NCI-H2081 (cell line): ENCODE measurements at regions not wholly inside any gene's neighbourhood (a gene's known extent, or its start where the extent isn't known, plus 50 kb on each side); places are given as distances from the start of the nearest gene placed in this dataset.

ENCODE experiments used
- DNase-seq, 2 experiments: peaks; one replicate each; lab custom pipeline; 2025; lab: John Stamatoyannopoulos, UW

DNA sequence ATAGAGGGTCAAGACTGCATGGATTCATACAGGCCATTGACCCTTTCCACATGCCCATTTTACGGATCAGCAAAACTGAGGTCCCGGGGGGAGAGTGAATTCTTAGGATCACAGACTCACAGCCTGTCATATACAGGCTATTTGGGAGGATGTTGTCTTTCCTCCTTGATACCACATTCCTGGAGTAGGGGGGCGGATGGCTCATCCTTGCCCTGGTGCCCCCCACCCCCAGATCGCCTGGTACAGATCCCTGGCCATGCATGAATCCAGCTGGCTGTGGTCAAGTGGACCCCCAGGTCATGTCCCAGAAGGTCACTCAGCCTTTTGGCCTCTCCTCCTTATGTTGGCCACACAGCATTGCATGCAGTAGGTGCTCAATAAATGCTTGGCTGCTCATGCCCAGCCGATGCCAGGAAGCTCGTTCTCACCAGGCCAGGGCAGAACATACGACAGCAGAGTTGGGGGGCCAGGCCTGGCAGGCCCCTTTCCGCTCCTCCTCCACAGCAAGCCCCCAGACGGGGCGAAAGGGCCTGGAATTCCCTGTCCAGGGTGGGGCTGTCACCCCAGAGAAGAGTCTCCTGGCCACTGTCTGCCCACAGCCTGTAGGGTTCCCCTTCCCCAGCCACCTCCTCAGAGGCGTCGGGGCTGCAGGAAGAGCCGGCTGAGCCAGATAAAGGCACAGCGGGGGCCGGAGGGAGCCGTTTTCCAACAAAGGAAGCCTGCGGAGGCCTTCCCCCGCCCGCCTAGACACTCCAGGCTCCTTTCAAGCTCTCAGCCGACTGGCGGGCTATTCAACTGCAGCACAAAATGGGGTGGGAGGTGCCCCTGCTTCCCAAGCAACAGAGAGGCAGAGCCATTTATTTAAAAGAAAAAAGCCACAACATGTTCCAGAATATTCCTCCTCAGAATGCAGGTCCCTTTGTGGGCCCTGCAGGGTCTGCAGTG lies 215.7 kb upstream of the CIBAR2 start:
- DNase-seq, result peak; percentile 76 to 86

DNA sequence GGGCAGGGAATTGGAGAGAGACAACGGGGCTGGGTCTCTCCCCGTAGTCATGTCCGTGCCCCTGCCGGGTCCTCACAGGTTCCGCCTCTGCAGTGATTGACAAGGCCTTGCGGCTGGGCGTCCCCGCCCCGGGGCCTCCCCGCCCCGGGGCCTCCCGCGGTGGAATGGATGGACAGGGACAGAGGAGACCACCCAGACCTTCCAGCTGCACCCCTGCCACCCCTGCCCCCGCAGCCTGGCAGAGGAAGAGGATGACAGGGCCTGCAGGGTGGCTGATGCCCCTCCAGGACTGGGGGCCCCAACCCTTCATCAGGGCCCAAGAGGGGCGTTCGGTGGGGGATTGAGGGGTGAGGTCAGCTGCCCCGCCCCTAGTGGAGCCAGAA lies 216.4 kb upstream of the CIBAR2 start:
- peak; percentile 34 to 68 for DNase-seq

DNA sequence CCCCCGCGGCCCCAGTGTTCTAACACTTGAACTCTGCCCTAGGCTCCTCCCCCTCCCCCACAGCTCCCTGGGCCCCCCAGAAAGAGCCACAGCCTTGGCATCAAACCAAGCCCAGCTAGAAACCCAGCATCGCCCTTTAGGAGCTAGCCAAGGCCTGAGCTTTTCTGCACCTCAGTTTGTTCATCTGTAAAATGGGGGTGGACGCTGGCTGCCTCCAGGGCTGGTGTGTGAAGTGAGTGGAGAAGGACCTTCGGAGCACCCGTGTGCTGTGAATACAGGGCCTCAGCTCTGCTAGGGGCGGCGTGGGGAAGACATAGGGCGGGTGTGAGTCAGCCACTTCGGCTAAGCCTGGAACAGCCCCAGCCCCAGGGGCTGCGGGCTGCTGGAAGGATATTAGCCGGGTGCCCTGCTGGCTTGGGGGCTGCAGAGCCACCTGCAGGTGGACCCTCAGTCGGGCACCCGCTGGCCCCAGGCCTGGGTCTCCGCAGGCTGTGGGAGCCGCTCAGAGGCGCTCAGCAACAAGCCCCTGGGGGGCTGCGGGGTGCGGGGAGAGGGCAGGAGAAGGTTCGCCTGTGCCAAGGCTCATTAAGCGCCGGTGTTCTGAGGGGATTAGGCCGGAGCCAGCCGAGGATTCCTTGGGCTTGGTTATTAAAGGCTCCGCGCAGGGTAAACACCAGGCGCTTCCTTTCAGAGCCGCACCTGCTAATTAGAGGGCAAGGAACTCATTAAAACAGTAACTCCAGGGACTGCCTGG lies 217.0 kb upstream of the CIBAR2 start:
- peak; percentile 68 to 91 for DNase-seq

DNA sequence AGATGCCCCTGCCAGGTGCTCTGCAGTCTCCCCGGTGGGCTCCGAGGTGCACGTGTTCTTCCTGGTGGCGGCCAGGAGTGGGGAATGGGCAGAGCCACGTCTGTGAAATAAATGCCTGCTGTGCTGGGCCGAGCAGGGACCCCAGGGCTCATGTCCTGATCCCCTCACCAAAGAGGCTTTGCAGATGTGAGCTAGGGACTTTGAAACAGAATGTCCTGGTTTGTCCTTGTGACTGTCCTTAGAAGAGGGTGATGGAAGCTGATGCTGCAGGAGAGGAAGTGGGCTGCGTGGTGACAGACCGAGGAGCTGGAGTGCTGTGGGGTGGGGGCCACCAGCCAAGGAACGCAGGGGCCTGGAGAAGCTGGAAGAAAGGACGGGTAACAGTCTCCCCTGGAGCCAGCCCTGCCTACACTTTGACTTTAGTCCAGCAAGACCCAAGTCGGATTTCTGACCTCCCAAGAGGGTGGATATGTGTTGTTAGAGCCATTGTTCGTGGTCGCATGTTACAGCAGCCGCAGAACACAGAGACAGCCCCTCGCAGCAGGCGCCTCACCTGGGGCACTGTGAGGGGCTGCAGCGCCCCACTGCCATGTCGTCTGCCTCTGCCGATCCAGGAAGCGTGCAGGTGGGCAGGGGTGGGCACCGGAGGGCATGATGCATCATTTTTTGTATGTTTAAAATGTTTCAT lies 217.9 kb upstream of the CIBAR2 start:
- DNase-seq, result peak in 1 of 2 experiments; percentile 46

DNA sequence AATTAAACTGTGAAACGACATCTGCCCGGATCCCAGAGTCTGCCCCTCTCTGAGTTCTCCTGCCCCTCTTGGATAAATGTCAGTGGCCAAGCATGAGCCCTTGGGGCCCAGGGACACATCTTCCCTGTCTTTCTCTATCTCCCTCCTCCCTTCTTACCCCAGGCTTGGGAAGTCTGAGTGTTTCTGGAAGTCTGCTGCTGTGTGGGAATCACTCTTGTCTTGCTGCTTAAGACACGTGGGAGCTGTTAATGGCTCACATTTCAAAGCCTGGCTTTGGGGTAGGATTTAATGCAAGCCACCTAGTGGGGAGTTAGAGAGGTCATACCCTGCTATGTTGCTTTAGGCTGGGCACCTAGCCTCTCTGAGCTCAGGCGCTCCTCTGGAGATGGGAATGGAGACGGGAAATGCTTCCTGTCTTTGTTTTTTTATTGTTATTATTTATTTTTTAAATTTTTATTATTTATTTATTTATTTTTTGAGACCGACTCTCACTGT lies 218.5 kb upstream of the CIBAR2 start:
- DNase-seq, result peak; percentile 22 to 41

DNA sequence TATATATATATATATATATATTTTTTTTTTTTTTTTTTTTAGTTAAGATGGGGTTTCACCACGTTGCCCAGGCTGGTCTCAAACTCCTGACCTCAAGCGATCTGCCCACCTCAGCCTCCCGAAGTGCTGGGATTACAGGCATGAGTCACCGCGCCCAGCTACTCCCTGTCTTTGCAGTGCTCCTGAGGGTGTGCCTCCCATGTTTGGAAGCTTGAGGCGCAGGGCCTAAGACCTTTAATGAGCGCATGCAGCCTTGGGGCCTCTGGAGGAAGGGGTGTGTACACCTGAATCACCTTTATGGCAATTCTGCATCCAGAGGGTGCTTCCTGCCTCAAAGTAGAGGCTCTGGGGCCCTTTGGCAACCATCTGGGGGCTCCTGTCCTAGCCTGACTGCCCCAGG lies 219.4 kb upstream of the CIBAR2 start:
- no peak for DNase-seq

DNA sequence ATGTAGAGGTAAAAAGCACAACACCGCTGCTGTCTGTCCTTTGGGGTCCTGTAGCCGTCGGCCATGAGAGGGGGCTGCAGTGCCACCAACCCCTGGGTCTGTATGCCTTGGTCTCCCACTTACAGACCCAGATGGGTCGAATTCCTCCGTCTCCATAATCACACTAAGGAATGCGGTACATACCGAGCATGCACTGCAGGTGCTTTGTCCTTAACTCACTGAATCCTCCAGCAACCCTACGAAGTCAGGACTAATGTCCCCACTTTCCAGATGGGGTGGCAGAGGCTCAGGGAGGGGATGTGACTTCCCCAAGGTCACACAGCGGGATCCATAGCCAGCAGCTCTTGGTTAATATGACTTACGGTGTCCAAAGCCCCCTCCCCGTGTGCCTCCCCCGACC lies 219.9 kb upstream of the CIBAR2 start:
- no peak for DNase-seq

DNA sequence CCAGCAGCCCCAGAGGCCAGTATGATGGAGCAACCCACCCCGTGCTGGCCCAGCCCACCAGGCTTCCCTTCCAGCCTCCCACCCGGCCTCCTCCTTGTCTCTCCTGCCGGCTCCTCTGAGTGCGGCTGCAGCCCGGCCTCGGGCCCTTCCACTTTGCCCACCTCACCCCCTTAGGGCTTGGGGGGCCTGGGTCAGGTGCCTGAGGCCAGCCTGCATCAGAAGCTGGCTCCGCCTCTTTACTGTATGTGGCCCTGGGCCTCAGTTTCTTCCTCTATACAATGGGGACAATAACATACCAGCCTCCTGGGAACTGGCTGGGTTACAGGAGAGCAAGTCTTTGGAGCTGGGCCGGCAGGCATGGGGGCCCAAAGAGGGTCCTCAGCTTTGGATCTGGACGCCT lies 221.1 kb upstream of the CIBAR2 start:
- DNase-seq, result no peak

DNA sequence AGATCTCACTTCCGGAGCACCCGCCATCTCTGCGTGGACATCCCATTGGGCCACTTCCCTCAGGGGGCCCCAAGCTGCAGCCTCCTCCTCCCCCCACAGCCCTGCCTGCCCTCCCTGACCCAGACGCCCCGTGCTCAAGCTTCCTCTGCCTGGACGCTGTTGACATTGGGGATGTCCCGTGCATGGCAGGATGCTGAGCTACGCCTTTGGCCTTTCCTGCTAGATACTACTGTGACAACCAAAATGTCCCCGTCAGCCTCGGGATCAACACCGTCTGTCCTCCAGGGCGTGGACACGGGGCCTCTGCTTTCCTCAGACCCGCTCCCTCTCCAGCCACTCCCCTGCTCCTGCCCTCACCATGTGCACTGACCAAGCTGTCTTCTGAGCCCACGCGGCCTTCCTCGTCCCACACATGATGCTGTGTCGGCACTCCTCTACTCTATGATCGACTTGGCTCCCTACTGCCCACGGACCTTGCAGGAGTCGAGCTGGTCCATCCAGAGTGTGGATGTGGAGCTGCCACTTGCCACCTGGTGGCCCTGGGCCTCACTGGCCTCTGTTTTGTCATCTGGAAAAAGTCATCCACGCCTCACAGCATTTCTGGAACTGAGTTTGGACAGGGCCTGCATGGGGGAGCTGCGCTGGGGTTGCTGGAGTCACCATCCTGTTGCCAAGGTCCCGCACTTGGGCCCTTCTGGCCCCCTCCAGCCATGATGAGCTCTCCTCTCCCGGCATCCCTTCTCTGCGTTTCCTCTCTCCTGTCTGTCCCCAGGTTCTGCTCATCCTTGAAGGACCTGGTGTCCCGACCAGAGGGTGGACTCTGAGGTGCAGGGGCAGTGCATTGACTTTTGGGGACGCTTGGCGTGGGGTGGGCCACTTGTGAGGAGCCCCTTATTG lies 221.7 kb upstream of the CIBAR2 start:
- no peak for DNase-seq

DNA sequence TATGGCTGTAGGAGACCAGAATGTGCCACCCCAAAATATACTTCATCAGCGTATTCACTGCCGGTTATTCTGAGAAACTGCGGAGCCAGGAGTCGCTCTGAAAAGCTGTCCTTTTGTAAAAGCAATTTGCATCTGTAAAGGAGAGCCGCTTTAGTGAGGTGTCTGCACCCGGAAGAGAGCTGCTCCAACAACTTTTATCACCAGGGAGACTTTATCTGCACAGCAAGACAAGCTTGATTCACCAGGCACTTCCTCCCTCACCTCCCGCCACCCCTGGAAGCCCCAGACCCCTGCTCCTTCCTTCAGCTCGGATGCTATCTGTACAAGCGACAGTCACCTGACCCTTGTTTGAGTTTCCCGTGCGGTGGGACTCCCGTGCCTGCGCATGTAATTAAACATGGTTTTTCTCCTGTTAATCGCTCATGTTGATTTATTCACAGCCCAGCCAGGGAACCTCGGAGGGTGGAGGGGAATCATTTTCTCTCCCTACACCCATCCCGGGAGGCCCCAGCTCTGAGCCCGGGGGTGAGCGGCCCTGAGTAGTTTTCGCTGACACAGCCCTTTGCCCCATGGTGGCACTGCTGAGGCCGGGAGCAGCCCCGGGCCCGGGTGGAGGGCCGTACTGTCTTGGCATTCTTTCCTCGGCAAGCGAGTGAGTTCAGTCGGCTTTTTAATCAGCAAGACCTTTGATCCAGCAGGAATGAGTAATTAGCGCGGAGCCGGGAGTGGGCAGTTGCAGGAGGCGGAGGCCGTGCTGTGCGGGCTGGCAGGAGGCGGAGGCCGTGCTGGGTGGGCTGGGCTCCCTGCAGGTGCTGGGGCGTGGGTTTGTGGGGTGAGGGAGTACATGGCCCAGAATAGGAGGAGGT lies 222.7 kb upstream of the CIBAR2 start:
- DNase-seq, result no peak

DNA sequence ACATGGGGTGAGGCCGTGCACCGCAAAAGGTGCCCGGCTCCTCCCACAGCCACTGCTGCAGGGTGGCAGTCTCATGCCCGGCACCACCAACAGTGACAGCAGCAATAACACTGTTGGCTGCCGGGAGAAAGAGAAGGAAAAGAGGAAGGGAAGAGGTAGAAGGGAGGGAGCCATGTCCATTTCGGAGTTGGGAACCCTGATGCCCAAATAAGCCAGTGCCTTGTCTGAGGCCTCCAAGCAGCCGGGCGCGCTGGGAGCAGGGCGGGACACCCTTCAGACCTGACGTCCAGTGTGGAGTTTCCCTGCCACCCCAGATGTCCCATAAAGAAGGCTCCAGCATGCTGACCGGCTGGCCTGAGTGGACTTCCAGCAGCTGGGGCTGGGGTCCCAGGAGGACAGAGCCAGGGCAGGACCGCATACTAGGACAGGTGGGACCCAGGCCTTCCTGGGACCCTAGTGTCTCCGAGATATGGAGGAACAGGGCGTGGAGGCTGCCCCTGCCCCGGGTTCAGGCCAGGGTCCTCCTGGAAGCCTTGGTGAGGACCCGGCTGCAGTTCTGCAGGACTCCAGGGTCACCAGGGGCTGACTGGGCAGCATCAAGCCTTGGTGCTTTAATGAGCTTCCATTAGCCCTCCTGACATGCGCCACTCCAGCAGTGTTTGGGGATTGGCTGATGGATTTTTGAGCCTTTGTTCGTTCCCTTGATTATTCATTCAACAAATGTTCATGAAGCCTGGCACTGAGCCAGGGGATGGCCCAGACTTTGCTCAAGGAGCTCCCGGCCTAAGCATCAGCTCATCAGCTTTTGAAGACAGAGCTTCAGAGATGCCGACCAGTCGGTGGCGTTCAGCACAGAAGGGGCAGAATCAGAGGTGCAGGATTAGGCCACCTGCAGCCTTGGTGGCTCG lies 223.6 kb upstream of the CIBAR2 start:
- no peak for DNase-seq

DNA sequence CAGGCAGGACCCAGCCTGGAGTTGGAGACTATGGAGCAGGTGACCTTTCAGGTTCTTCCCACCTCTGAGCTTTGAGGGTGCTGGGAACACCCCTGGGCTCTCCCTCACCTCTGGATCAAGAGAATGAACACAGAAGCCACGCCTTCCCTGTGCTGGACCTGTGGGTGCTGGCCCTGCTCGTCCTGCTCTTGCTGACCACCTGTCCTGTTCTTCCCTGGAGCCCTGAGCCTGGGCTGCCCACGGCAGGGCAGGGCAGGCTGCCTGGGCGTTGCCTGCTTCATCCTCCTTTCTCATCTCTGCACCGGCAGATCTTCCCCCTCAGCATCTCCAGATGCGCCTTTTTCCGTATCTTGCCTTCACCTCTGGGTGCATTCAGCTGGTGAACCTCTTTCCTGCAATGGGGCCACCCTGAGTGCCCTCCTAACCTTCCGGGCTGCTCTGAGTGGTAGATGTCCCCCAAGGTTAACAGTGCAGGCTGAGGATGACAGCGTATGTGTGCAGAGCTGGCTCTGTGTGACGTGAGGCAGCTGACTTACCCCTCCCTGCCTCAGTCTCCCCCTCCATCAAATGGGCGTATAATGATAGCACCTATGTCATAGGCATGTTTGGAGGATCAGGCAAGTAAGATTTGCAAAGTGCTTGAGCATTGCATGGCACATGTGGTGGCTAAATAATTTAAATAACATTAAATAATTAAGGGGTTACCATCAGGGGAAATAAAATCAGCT lies 225.8 kb upstream of the CIBAR2 start:
- DNase-seq, result no peak

DNA sequence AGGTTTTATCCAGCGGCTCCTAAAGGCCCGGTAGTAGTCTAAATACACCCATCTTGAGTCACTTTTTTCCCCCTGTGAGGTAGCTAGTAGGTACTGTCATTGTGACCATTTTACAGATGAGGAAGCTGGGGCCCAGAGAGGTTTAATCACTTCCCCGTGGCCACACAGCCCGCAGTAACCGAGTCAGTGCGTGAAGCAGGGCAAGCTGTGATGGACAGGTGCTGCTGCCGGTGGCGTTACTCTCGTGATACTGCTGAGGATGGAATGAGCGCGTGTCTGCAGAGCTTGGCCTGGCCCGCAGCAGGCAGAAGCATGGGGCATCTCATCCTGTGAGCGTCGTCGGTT lies 226.3 kb upstream of the CIBAR2 start:
- DNase-seq, result no peak

DNA sequence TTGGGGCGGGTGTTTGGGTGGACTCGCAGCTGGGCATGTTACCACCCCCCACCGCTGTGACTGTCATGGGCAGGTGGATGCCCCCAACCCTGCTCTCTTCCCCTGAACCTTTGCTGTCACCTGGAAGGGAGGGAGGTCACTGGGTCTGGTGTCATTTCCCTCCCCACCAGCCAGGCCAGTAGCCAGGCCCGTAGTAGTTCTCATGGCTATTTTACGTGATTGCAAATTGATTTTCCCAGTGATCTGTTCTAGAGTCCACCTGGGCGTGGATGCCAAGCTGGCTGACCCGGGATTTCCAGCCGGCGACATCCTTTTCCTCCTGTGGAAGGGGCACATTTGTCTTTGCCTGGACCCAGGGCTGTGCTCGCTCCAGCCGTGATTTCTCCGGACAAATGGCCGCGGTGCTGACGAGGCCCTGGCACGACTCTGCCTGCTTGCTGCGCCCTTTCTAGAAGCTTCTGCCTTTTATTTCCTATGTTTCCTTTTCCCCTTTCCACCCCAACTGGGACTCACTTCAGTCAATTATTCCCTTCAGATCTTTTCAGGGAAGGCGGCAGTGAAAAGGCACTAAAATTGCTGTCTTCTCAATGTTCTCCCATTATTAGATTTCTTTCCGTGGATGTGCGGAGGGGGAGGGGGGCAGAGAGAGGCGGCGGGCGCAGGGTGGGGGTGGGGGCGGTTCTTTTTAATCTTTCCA lies 226.9 kb upstream of the CIBAR2 start:
- no peak for DNase-seq

DNA sequence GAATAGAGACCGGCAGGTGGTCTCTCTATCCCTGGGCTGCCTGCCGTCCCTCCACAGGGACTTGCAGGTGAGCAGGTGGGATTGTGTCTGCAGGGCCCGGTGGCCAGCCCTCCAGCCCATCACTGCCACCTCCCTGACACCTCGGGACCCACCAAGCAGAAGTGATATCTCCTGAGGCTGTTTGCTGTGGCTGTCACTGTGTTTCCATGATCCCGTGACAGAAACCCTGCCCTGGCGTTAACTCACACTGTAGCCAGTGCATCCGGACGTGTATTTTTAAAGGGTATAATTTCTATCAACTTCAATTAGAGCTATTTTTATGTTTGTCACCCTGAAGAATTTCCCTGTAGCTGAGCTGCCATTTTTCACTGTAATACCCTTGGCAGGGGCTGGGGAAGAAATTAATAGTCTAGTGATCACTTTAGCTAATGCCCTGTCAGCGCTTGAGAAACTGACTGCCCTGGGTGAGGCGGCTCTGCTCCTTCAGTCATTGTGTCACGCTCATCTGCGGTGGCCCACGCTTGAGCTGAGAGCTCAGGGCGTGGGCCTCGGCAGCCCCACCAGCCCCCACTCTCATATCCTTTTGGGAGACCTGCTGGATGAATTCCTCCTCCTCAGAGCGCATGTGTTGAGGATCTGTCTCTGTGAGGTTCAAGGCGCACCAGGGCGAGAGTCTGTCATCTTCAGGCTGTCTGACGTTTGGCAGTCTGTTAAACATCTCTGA lies 229.9 kb upstream of the CIBAR2 start:
- DNase-seq, result no peak

DNA sequence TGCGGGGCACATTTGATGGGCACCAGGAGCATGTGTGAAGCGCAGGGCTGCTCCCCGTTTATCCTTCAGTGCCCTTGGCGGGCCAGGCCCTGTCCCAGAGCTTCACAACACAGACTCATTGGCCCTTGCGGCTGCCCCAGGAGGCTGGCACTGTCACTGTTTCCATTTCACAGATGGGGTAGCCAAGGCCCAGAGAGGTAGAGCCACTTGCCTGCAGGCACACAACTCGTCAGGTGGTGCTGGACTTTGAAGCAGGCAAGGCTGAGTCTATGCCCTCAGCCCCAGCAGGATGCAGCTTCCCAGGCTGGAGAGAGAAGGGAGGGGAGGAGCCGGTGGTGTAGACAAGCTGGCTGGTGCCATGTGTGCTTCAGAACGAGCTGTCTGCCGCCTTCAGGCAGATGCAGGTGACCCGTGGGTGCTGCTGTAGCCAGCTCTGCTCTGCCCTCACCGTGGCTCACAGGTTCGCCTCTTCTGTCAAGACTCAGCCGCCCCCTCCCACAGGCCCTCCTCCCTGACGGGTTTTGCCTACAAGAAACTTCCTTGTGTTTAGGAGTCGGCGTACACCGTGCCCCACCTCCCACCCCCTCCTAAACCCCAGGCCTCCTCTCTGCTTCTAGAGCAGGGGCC lies 232.3 kb upstream of the CIBAR2 start:
- DNase-seq, result no peak

DNA sequence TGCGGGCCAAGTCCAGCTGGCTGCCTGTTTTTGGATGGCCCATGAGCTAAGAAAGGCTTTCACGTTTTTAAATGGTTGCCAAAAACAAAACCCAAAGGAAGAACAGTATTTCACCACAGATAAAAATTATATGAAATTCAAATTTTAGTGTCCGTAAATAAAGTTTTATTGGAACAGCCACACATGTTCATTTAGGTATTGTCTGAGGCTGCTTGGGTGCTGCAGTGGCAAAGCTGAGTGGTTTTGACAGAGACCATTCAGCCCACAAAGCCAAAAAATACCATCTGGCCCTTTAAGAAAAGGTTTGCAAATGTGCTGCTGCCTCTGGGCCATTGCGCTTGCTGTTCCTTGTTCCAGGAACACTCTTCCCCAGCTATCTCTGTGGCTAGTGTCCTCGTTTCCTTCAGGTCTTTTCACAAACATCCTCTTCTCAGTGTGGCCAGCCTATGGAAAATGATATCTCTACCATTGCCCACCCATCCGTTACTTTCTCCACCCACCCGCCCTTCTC lies 232.9 kb upstream of the CIBAR2 start:
- DNase-seq, result no peak
